Body of pancreas (tissue), 4 donors: ENCODE measurements at regions not wholly inside any gene's neighbourhood (a gene's known extent, or its start where the extent isn't known, plus 50 kb on each side); places are given as distances from the start of the nearest gene placed in this dataset.

Experiments
- POLR2A ChIP-seq, 3 donors: fragments of 450-650 bp; IDR thresholded peaks; one replicate each; pipeline ENCODE4 v1.6.1; 2016; ENCODE audit warnings: antibody characterized with exemption in 3 of 3, mild to moderate bottlenecking in 2 of 3
- TF ChIP-seq, protein P1 (sequence below), 7 experiments: fragments of 450-650 bp in 4 of 7; fragments of 200-600 bp in 3 of 7; sonication (generic) in 3 of 7; IDR thresholded peaks; one replicate each; pipeline ENCODE4 v1.5.1; 2016 to 2019; ENCODE audit warnings: antibody characterized with exemption in 7 of 7

DNA sequence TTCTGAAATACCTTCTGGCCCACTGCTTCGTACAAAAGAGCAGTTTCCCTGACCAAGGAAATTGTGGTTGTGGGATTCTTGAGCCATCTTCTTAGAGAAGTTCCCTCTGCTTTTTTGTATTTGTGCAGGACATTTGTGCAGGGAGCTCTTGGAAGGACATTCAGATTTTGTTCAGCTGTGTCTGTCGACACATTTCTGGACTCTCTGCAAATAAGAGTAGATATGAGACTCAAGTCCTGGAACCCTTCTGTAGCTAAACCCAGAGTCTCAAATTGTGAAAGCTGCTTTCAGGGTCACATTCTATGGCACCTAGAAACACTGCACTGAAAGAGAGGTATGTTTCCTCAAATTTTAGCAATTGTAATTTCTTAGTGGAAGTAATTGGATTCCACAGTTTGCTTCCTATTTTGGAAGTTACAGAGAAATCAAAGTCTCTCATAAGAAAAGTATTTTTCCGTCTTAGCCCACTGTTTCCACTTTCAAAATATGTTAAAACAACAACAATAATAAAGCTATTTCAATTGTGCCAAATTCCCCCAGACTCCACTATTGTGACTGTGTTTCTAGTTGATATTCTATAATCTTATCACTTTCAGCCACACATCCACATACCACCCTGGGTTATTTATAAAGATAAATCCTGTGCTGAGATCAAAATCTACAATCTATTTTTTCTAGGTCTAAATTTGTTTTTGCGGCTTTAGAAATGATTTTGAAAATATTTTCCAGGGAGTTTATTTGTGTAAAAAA is 224.0 kb downstream of the COG6 start:
- TF ChIP-seq, protein P1, sequence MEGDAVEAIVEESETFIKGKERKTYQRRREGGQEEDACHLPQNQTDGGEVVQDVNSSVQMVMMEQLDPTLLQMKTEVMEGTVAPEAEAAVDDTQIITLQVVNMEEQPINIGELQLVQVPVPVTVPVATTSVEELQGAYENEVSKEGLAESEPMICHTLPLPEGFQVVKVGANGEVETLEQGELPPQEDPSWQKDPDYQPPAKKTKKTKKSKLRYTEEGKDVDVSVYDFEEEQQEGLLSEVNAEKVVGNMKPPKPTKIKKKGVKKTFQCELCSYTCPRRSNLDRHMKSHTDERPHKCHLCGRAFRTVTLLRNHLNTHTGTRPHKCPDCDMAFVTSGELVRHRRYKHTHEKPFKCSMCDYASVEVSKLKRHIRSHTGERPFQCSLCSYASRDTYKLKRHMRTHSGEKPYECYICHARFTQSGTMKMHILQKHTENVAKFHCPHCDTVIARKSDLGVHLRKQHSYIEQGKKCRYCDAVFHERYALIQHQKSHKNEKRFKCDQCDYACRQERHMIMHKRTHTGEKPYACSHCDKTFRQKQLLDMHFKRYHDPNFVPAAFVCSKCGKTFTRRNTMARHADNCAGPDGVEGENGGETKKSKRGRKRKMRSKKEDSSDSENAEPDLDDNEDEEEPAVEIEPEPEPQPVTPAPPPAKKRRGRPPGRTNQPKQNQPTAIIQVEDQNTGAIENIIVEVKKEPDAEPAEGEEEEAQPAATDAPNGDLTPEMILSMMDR (IDR thresholded peaks at IDR 0.05): no peak
- TF ChIP-seq POLR2A (IDR thresholded peaks at IDR 0.05): no peak
